ENCODE measurements at regions not wholly inside any gene's neighbourhood (a gene's known extent, or its start where the extent isn't known, plus 50 kb on each side); places are given as distances from the start of the nearest gene placed in this dataset.

GRCh38 chr3:99400352-99400751, 238.0 kb upstream of the COL8A1 start:
- Histone ChIP-seq H3K27me3 (ENCODE audit: insufficient read depth, low read length) (no peaks in the 10 kb centered on the region), H3K79me2 (ENCODE audit: insufficient read depth, low read length) (no peaks in the 10 kb centered on the region), H3T11ph (ENCODE audit: low read length) (no peak overlapping the region), H3K56ac (ENCODE audit: insufficient read length, low read depth, low read length) (no peak overlapping the region), H2BK15ac (ENCODE audit: low read depth, low read length) (no peak overlapping the region), H3K4me1 (ENCODE audit: insufficient read depth, low read length) (no peaks in the 10 kb centered on the region), H3K79me1 (ENCODE audit: insufficient read depth, low read depth, low read length, poor library complexity, severe bottlenecking) (no peaks in the 10 kb centered on the region), H4K91ac (ENCODE audit: insufficient read length, low read depth, low read length) (no peak overlapping the region), H3K4me2 (ENCODE audit: insufficient read depth, insufficient read length, low read length) (no peak overlapping the region), H3K14ac (ENCODE audit: insufficient read depth, low read length) (no peak overlapping the region), H3K9ac (ENCODE audit: extremely low read depth, insufficient read length, low read length) (no peak overlapping the region), H2BK12ac (ENCODE audit: insufficient read length, low read depth, low read length) (no peak overlapping the region), H2BK120ac (ENCODE audit: low read depth, low read length, poor library complexity, severe bottlenecking) (no peak overlapping the region), H2AFZ (ENCODE audit: low read length) (no peak overlapping the region), H3K9me3 (ENCODE audit: control insufficient read depth, low read depth, low read length) (no peaks in the 10 kb centered on the region), H3K18ac (ENCODE audit: insufficient read length, low read depth, low read length) (no peak overlapping the region), H2AK5ac (ENCODE audit: insufficient read length, low read length) (no peak overlapping the region), H3K23me2 (ENCODE audit: insufficient read length, low read depth, low read length, poor library complexity, severe bottlenecking) (no peaks in the 10 kb centered on the region), H4K5ac (ENCODE audit: insufficient read length, low read depth, low read length) (no peak overlapping the region), H3K27ac (ENCODE audit: insufficient read length, low read depth, low read length) (no peak overlapping the region), H4K20me1 (ENCODE audit: control insufficient read depth, insufficient read depth, insufficient read length) (no peaks in the 10 kb centered on the region), H2BK20ac (ENCODE audit: low read depth, low read length, poor library complexity, severe bottlenecking) (no peak overlapping the region), H2BK5ac (ENCODE audit: insufficient read length, low read length) (no peak overlapping the region), H4K8ac (replicated peaks; ENCODE audit: insufficient read length, low read depth, low read length) (no peak overlapping the region), H3K23ac (ENCODE audit: insufficient read length, low read depth, low read length) (no peak overlapping the region), H3K4ac (ENCODE audit: low read depth, low read length) (no peak overlapping the region)
- Mint-ChIP-seq H3K4me3 (no peak overlapping the region), H3K9me3 (peaks cover 32 to 37% of the 10 kb centered on the region in 2 experiments), H3K27ac (no peak overlapping the region), H3K36me3 (ENCODE audit: insufficient read depth in 1 of 3, low read depth in 3 of 3) (peaks cover 12 to 24% (median 18%) of the 10 kb centered on the region in 3 experiments), H3K27me3 (ENCODE audit: low read depth) (no peaks in the 10 kb centered on the region), H3K4me1 (no peaks in the 10 kb centered on the region)
- TF ChIP-seq CTCF (conservative IDR thresholded peaks at IDR 0.05) = no peak
- DNase-seq = no peak
- no CpG with 5 or more reads among the region's 2 CpGs for WGBS (ENCODE audit: extremely low coverage, insufficient read length, low lambda C conversion rate)
